Activated T-cell treated with anti-CD3 and anti-CD28 coated beads, Interleukin-2, amount 50 U/mL, for 48 hours (primary cell): ENCODE measurements at regions not wholly inside any gene's neighbourhood (a gene's known extent, or its start where the extent isn't known, plus 50 kb on each side); places are given as distances from the start of the nearest gene placed in this dataset.
"Not testable (repeated sequence)": the region's sequence is repeated elsewhere in the genome, so short reads cannot be mapped to it uniquely, and the experiment has no call there.

Source experiments
- DNase-seq, 2 experiments: peaks; one replicate each; pipeline ENCODE4 v3.0.0-alpha.2; 2020

DNA sequence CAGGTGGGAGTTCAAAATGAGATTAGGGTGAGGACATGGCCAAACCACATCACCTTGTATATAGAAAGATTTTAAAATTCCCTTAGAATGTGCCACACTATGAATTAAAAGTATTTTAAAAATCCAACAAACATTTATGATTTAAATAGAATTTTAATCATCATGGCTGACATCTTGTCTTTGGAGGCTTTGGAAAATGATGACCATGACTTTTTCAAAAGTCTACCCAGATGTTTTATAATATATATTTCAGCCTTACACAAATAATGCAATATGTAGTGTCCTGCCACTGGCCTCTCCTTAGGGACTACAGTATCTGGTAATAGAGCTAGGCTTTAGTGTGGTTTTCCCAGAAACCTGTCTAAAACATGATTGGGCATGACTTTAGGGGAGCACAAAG, 1353.4 kb upstream of the GOT2 start:
- DNase-seq, result no peak

DNA sequence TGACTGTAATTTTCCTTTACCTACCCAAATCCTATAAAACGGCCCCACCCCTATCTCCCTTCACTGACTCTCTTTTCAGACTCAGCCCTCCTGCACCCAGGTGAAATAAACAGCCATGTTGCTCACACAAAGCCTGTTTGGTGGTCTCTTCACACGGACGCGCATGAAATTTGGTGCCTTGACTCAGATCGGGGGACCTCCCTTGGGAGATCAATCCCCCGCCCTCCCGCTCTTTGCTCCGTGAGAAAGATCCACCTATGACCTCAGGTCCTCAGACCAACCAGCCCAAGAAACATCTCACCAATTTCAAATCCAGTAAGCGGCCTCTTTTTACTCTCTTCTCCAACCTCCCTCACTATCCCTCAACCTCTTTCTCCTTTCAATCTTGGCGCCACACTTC, 1344.7 kb upstream of the GOT2 start:
- DNase-seq, result not testable (repeated sequence)

DNA sequence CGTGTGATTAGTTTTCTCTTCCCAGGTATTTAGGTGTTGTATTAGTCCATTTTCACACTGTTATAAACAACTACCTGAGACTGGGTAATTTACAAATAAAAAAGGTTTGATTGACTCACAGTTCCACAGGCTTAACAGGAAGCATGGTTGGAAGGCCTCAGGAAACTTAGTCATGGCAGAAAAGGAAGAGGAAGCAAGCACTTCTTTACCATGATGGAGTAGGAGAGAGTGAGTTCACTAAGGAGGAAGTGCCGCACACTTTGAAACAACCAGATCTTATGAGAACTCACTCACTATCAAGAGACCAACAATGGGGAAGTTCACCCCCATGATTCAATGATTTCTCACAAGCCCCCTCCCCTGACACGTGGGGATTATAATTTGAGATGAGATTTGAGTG, 1343.7 kb upstream of the GOT2 start:
- no peak for DNase-seq

DNA sequence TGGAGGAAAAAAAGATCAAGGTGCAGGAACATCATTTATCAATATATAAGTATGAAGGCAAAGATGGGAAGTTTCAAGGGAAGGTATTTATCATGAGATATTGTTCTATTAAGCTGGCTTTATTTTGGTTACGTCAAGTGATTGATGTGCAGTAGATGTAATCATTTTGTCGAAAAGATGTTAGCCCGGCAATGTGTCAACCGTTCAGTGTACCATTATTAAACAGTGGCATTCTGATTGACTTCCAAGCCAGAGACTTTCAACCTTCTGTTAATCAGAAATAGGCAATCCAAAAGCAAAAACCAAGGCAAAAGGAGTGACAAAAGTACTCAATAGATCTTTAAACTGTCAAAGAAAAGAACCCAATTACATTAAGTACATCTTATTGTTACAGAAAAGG, 1340.3 kb upstream of the GOT2 start:
- DNase-seq, result no peak

DNA sequence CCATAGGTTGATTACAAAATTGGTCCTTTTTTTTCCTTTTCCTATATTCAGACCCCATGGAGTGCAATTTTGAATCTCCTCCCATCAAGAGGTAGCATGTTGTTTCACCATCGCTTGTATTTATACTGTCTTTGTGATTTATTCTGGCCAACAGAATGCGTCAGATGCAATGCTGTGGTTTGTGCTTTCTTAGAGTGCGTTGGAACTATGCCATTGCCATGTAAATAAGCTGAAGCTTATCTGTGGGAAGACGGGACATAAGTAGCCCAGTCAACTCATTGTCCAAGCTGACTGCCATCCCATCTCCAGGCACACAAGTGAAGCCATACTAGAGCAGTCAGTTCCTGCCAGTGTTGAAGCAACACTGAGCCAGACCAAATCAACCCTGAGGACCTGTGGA, 1339.3 kb upstream of the GOT2 start:
- DNase-seq, result no peak

DNA sequence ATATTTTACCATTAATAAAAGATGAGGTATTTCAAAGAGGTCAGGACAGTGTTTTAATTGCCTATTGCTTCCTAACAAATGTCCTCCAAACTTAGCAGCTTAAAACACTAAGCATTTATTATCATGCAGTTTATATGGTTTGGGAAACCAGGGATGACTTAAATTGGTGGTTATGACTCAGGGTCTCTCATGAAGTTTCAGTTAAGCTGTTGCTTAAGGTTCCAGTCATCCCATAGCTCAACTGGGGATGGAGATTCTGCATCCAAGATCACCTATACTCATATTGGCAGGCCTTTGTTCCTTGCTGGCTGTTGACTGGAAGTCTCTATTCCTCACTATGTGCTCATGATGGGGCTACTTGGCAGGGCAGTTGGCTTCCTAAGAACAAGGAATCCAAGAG, 1329.9 kb upstream of the GOT2 start:
- DNase-seq, result no peak

DNA sequence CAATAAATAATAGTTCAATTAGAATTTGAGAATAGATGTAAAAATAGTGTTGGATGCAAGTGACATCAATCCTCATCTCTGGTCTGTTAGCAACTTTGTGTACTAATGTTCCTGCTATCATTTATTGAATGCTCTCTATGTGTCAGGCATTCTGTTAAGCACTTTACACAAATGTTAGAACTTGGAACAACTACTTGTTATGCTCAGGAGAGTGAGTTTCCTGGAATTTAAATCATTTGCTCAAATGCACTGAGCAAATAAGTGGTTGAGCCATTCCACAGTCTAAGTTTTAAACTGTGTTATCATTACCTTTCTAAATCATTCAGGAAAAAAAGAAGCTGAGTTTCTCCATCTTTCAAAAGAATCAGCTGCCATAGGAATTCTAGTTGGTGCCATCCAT, 1327.3 kb upstream of the GOT2 start:
- no peak for DNase-seq

DNA sequence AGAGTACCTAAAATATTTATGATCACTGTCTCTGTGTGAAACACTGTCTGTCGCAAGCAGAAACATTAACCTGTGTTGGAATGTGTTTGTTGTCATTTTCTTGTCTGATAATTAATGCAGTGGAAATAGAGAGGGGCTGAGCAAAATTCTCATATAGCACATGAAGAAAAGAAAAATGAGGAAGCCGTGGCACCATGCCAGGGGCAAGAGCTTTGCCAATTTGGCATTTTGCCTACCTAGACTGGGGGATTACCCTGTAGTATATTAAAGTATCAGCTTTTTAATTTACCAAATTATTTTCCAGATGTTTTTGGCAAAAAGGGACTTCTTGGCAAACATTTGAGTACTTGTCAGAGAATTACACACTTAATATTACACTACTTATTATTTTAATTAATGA, 1326.6 kb upstream of the GOT2 start:
- no peak for DNase-seq

DNA sequence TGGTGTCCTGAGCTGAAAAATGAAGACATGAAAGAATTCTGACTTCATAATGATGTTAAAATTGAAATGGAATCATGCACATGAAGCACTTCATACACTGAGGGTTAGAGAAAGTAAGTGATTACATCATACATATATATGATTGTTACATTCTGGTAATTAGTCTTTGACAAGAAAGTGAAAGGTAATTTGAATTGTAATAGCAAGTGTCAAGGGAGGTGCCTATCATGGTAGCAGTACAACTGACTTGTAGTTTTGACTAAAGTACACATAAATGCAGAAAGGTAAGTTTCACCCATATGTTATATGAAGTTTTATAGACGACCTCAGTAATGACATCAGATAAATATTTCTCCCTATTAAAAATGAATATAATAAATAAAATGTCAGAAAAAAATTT, 1325.0 kb upstream of the GOT2 start:
- no peak for DNase-seq

DNA sequence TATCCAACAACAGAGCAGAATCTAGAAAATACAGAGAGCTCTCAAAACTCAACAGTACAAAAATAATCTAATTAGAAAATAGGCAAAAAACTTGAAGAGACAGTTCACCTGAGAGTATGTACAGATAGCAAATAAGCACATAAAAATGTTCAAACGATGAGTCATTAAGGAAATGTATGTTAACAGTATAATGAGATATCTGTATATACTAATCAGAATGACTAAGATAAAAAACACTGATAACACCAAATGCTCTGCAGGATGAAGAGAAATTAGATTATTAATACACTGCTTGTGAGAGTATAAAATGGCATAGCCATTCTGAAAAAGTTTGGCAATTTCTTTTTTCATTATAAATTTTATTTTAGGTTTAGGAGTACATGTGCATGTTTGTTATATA, 1307.6 kb upstream of the GOT2 start:
- DNase-seq, result no peak

DNA sequence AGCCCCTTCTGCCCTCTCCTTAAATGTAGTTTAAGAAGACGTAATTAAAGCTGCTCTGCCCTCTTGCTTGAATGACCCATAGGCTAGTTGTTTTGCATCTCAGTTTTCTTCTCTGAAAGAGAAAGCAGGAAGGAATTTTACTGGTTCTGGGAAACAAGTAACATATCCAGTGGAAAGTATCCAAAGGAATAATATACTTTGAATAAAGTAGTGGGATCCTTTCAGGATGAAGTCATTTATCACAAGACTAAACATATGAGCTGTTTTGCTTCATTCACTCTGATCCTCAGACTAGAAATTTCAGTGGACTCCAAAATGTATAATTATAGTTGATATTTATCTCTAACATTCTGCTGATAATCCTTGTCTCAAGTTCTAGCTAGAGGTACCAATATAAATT, 1297.6 kb upstream of the GOT2 start:
- no peak for DNase-seq

DNA sequence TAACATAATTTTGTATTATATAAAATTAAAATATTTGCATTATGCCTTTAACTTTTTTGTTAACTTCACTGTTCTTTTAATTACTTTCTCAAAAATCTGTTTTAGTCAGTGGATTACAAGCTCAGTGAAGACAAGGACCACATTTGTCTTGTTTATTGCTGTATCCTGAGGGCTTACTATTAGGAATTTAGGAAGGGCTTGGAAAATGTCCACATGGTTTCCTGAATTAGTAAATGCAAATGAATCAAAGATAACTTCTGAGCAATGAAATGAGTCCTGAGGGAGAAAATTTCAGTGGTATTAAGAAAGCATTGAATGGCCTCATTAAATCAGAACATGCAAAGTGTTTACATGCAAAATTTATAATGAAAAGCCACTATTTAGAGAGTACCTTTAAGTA, 1293.2 kb upstream of the GOT2 start:
- no peak for DNase-seq

DNA sequence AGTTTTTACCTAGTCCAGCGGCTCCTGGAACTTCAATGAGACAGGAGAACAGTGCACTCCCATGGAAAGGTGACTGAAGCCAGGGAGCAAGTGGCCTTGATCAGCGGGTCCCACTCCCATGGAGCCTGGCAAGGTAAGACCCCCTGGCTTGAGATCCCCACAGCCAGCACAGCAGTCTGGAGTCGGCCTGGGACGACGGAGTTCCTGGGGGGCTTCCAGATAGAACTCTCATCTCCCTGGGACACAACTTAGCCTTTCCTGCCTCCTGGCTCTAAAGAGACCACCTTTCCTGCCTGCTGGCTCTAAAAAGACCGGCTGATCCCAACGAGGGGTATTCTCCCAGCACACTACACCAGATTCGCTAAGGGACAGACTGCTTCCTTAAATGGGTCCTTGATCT, 1279.0 kb upstream of the GOT2 start:
- DNase-seq, result no peak

DNA sequence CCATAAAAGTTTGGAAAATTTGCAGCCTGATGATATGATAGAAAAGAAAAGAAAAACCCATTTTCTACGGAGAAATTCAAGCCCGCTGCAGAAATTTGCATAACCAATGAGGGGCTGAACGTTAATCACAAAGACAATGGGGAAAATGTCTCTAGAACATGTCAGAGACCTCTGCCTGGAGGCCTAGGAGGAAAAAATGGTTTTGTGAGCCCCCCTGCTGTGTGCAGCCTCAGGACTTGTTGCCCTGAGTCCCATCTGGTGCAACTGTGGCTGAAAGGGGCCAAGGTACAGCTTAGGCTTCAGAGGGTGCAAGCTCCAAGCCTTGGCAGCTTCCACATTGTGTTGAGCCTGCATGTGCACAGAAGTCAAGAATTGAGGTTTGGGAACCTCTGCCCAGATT, 1267.4 kb upstream of the GOT2 start:
- DNase-seq, result no peak

DNA sequence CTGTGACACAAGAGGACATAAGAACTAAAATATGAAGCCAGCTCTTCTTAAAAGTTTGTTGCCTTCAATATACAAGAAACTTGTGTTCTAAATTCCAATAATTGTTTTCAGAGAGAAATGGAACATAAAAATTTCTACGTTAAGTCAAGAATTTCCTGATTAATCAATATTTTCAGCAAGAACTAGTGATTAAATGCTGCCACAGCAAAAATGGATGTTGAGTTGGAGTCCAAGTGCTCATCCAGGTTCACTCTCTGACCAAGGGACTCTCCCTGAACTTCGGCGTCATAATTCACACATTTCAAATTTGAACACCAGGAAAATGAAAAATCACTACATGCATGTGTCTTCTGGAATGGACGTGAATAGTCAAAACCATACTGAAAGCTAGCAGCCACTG, 1263.6 kb upstream of the GOT2 start:
- DNase-seq, result no peak

DNA sequence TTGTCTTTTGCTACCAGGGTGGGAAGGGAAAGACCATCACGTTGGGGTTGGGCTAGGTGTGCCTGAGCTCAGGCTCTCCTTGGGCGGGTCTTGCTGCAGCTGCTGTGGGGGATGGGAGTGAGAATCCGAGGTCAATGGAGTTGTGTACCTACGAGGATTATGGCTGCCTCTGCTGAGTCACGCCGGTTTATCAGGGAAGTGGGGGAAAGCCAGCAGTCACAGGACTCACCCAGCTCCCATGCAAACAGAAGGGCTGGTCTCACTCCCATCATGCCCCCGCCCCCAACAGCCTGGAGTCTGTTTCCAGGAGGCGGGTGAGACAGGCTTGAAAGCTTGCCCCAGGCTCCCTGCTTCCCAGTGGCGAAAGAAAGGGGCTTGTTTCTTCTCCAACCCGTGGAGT, 1259.0 kb upstream of the GOT2 start:
- no peak for DNase-seq

DNA sequence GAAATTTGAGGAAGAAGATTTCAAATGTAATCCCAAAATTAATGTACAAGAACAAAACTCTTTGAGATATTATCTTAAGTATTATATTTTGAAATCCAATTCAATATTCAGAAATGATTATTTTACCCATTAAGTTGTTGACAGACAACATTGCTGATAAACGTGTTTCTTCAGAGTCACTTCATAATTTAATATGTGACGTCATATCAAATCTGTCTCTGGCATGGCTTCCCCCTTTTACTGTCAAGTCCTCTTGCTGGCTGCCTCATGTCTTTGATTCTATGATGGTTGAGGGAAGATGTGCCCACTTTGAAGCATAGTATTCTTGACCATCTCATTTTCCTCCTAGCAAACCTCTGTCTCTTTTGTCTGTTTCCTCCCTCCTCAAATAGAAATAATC, 1257.1 kb upstream of the GOT2 start:
- DNase-seq, result no peak

DNA sequence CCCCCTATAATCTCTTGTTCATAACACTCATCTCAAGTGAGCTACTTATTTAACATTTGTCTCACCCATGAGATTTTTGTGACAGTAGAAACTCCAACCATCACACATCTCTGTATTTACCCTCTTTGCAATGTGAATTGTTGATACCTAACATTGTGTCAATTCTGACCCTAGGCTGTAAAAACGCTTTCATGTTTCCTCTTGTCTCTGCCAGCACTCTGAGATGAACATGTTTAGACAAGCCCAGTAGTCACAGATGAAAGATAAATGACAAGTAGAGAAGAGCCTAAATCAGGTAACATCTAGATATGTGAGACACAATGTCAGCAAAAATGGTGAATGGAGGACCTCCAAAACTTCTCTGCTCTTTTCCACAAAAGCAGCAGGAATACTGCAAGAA, 1254.5 kb upstream of the GOT2 start:
- DNase-seq, result no peak

DNA sequence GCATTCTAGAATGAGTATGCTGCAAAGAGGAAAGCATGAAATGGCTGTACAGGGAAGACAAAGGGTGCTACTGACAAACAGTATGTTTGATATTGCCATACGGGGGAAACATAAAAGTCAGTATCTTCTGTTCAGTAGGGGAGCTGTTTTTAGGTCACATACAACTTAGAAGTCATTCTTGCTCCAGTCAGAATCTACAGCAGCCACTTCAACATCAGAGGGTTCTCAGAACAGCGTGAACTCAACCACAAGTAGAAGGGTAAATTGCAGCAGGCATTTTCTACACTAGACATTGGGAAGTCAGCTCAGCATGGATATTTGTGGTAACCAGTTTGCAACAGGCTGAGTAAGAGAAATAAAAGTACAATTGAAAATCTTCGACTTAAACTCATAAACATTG, 1241.8 kb upstream of the GOT2 start:
- DNase-seq, result no peak

DNA sequence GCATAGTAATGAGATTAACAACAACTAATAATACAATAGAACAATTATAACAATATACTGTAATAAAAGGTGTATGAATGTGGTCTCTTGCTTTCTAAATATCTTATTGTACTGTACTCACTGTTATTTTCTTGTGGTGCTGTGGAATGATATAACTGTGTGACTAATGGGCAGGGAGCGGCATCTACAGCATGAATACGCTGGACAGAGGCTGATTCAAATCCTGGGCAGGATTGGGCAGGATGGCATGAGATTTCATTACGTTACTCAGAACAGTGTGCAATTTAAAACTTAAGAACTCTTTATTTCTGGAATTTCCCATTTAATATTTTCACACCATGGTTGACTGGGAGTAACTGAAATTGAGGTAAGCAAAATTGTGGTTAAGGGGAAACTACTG, 1239.8 kb upstream of the GOT2 start:
- DNase-seq, result no peak

DNA sequence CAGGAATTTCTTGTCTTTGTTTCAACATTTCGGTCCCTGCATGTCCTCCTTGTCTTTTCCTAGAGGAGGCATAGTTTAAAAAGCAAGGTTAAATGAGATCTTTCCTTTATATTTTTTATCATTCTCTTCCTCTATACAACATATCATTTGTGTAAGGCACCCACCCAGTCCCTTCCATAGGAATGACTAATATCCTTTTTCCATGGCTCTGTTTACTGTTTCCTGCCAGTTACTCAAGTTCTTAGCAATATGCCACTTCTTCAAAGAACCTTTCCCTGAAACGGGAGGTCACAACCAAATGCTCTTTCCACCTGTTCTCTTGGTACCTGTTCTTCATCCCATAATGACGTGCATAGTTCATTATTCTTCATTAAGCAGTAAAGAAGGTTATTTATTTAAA, 1237.1 kb upstream of the GOT2 start:
- DNase-seq, result no peak

DNA sequence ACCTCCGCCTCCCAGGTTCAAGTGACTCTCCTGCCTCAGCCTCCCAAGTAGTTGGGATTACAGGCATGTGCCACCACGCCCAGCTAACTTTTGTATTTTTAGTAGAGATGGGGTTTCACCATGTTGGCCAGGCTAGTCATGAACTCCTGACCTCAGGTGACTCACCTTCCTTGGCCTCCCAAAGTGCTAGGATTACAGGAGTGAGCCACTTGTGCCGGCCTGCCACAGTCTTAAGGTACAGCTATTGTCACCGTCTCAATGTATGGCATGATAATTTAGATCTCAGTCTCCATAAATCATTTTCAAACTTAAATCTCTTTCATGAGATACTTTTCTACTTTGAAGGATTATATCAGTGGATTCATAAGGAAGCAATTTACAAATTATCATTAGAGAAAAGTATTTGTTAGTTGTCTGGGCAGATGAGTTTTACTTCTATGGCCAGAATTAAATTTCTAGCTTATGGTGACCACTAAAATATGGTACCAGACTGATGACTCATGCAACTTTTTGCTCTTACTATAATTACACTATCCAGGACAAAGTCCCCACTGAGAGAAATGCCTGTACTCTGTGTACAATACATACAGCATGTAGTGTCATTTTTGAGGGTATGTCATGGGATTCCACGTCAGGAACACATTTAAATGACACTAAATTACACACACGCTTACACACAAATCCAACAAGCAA, 1230.3 kb upstream of the GOT2 start:
- no peak for DNase-seq

DNA sequence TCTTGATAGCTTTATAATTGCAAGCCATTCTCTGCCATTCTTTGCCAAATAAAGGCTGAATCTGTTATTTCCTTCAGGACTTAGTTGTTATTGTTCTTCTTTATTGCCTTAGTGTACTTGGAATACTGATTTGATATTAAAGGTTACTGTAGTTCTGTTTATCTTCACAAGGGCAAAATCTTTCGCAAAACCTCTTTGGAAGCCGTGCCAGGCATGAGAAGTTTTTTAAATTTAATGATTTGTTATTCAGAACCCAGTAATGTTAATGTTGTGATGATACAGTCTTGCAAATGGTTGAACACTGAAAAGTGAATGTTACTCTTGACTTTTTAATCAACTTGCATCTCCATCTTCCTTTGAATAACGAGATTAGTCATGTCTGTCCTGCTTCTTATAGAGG, 1225.2 kb upstream of the GOT2 start:
- no peak for DNase-seq

DNA sequence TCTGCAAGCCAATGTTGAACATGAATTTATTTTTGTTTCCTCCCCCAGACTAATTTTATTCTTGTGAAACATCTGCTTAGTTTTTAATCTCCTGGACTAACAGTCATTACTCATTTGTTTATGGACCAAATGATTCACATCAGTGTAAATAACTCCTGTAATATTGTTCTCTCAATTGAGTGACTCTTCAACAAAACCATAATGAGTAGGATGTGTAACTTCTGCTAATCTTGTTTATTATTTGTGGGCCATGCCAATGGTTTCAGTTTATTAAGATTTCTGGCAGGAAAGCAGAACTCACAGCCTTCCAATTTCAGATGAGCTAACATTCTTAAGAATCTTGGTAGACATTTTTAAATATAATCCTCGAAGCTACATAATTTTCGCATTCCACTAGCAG, 1216.3 kb upstream of the GOT2 start:
- no peak for DNase-seq

DNA sequence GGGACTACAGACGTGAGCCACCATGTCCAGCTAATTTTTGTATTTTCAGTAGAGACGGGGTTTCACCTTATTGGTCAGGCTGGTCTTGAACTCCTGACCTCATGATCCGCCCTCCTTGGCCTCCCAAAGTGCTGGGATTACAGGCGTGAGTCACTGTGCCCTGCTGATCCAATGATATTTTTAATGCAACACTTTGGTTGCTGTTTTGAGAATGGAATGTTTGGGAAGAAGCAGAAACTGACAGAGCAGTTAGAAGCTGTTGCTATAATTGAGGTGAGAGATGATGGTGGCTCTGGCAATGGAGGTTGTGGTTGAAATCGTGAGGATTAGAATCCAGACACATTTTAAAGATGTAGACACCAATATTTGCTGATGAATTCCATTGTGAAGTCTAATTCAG, 1209.9 kb upstream of the GOT2 start:
- not testable (repeated sequence) for DNase-seq

DNA sequence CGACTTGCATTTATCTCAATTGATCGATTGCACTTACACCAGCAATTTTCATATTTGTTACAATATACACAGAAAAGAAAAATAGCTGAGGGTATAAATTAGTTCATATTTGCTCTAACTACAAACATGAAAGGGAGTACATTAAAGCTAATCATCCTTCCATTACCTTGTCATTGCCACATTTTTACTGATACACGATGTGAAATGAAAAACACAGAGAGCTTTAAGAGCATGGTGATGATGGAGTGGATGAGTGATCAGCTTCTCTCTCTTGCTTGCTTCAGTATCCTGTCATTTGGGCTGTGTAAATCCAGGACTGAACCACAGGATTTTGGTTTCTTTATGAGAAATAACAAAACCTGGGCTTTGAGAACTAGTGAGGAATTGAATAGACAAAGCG, 1207.5 kb upstream of the GOT2 start:
- no peak for DNase-seq
